Cardiac fibroblast (primary cell): ENCODE measurements at regions not wholly inside any gene's neighbourhood (a gene's known extent, or its start where the extent isn't known, plus 50 kb on each side); places are given as distances from the start of the nearest gene placed in this dataset.
"Not testable (repeated sequence)": the region's sequence is repeated elsewhere in the genome, so short reads cannot be mapped to it uniquely, and the experiment has no call there.

Source experiments
- DNase-seq, 2 donors: peaks; one replicate each; pipeline versions ENCODE4 v3.0.0 to v3.0.0-alpha.2; 2010; ENCODE audit warnings: low read depth in 2 of 2
- H3K4me3 ChIP-seq, 2 donors: replicated peaks in 1 of 2; 1 replicate in 1 of 2; 2 replicates in 1 of 2; pipeline ENCODE4 v1.5.1; 2011; ENCODE audit warnings: low read depth in 2 of 2, low read length in 2 of 2, mild to moderate bottlenecking in 2 of 2, moderate library complexity in 1 of 2
- TF ChIP-seq, protein P1 (sequence below): IDR thresholded peaks from one replicate; pipeline ENCODE4 v1.5.1; 2011; ENCODE audit warnings: low read depth, mild to moderate bottlenecking, low read length, inconsistent platforms

DNA sequence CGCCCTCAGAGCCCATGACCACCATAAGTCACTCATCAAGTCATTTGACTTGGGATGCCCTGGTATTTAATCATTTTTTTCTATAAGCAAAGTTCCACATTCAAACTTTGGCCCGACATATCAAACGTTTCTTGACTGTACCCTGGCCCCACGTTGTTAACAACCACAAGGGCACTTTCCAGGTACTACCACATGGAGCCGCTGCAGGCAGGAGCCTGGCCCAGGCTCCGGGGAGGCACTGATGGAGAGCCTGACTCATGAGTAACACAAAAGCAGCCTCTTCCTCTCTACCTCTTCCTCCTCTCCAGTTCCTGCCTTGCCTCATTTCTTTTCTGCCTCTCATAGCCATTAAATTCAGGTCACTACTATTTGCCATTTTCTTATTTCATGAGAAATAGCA lies 95.9 kb upstream of the ADORA2B start:
- not testable (repeated sequence) for H3K4me3 ChIP-seq
- peak; percentile 80 to 83 for DNase-seq
- TF ChIP-seq, protein P1, sequence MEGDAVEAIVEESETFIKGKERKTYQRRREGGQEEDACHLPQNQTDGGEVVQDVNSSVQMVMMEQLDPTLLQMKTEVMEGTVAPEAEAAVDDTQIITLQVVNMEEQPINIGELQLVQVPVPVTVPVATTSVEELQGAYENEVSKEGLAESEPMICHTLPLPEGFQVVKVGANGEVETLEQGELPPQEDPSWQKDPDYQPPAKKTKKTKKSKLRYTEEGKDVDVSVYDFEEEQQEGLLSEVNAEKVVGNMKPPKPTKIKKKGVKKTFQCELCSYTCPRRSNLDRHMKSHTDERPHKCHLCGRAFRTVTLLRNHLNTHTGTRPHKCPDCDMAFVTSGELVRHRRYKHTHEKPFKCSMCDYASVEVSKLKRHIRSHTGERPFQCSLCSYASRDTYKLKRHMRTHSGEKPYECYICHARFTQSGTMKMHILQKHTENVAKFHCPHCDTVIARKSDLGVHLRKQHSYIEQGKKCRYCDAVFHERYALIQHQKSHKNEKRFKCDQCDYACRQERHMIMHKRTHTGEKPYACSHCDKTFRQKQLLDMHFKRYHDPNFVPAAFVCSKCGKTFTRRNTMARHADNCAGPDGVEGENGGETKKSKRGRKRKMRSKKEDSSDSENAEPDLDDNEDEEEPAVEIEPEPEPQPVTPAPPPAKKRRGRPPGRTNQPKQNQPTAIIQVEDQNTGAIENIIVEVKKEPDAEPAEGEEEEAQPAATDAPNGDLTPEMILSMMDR = peak; percentile 61

DNA sequence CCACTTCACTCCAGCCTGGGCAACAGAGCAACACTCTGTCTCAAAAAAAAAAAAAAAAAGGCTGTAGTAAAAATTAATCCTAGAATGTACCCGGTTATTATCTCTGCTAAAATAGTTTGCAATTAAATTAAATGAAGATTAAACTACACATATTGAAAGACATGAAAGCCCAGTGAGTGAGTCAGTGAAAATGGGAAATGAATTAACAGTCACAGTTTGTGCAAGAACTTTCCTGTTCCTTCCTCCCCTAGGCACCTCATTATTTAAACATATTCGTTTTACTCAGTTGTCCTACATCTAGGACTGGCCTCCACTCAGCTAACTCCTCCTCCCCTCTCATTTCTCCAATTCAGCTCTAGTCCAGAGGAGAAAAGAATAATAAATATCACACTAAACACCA lies 94.9 kb upstream of the ADORA2B start:
- peak; percentile 4 to 18 for DNase-seq
- not testable (repeated sequence) for H3K4me3 ChIP-seq

DNA sequence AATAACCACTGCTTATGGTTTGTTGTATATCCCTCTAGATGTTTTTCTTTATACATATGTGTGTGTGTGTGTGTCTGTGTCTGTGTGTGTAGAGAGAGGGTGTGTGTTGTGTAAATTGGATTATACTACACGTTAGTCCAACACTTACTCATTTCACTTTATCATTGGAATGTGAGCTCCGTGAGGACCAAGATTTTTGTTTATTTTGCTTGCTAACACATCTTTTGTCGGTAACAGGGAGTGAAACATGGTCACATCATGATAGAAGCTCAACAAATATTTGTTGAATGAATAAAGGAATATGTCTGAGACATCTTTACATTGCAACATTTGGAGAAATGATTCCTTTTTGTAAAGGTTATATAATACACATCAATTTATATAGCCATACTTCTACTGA lies 94.2 kb upstream of the ADORA2B start:
- DNase-seq = peak; percentile 52 to 80
- H3K4me3 ChIP-seq = not testable (repeated sequence)

DNA sequence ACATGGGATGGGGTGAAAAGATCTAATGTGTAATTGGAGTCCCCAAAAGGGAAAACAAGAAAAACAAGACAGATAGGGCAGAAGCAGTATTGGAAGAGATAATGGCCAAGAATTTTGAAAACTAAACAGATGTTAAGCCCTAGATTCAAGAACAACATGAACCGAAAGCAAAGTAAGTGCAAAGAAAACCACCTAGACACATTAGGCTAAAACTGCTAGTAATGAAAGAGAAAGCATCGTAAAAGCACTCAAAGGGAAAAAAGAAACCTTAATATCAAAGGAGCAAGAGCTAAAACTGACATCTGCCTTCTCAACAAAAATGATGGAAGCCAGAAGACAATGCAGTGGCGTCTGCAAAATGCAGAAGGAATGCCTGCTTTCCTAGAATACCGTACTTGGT lies 92.1 kb upstream of the ADORA2B start:
- not testable (repeated sequence) for DNase-seq

DNA sequence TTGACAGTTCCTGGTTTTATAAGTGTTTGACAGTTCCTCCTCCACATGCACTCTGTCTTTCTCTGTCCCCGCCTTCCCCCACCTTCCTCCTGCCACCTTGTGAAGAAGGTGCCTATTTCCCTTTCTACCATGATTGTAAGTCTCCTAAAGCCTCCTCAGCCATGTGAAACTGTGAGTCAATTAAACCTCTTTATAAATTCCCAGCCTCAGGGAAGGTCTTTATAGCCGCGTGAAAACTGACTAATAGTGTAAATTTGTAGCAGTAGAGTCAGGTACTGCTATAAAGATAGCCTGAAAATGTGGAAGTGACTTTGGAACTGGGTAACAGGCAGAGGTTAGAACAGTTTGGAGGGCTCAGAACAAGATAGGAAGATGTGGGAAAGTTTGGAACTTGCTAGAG lies 88.7 kb upstream of the ADORA2B start:
- H3K4me3 ChIP-seq, DNase-seq: not testable (repeated sequence)

More for the DNA sequence above, 92.1 kb upstream of the ADORA2B start:
- H3K4me3 ChIP-seq = not testable (repeated sequence)

DNA sequence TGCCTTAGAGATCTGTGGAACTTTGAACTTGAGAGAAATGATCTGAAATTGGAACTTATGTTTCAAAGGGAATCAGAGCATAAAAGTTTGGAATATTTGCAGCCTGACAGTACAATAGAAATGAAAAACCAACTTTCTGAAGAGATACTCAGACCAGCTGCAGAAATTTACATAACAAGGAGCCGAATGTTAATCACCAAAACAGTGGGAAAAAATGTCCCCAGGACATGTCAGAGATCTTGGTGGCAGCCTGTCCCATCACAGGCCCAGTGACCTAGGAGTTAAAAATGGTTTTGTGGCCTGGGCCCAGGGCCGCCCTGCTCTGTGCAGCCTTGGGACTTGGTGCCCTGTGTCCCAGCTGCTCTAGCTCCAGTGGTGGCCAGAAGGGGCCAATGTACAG lies 88.2 kb upstream of the ADORA2B start:
- H3K4me3 ChIP-seq, DNase-seq: not testable (repeated sequence)

DNA sequence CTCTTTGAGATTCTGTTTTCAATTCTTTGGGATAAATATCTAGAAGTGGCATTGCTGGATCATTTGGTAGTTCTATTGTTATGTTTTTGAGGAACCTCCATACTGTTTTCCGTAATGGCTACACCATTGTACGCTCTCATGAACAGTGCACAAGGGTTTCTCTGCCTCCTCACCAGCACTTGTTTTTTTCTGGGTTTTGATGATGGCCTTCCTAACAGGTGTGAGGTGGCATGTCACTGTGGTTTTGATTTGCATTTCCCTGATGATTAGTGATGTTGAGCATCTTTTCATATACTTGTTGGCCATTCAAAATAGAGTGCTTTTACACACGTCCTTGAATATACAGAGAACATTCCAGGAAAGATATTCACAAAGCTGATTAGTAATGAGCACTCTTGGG lies 86.8 kb upstream of the ADORA2B start:
- DNase-seq = not testable (repeated sequence)

DNA sequence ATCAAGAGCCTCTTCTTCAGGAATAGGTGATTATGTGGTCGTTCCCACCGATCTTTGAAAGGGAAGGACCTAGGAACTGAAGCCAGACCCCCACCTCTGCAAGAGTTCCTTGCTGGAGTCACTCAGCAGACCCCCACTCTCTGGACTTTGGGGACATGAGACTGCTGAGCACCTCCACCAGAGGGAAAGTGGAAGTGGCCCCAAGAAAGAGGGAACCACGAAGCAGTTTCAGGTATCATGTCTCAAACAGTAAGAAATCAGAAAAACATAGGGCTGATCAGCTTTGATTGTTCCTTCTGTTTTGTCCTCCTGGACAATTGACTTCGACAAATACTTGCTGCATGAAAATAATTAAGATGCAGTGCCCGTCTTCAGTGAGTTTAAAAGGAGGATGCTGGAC lies 84.2 kb upstream of the ADORA2B start:
- not testable (repeated sequence) for H3K4me3 ChIP-seq, DNase-seq

More for the DNA sequence above, 86.8 kb upstream of the ADORA2B start:
- not testable (repeated sequence) for H3K4me3 ChIP-seq

DNA sequence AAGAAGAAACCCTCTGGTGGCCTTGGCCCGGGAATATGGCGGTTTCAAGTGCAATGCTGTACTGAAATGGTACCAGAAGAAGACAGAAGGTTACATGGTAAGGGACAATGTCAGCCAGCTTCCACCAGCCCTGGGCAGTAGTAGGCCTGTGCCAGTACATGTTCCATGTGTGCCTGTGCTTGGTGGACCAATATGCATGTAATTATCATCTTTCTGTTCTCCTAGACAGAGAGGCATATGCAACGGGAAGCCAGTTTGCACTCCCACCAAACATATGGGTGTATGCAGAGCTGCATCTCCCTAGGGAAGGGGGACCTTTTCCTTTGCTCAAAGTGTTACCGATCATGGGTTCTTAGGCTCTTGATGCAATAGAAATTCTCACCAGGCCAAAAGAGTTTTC lies 80.9 kb upstream of the ADORA2B start:
- not testable (repeated sequence) for DNase-seq

DNA sequence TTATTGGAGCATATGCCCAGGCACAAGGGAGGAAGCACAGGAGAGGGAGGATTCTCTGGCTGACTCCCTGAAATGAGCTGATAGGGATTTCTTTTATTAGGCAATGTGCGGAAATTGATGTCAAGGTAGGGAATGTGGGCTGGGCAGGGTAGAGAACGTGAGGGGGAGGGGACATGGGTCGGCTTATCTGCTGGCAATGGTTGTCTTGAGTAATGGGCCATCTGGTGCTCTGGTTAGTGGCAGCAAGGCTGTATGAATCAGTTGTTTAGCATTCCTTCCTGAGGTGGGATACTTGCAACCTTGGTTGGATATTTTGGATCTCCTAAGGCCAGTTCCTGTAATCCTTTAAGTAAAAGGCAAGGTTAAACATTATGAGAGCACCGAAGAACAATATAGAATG lies 80.5 kb upstream of the ADORA2B start:
- DNase-seq = peak; percentile 52 to 81
- H3K4me3 ChIP-seq = not testable (repeated sequence)

More for the DNA sequence above, 80.9 kb upstream of the ADORA2B start:
- H3K4me3 ChIP-seq = not testable (repeated sequence)

DNA sequence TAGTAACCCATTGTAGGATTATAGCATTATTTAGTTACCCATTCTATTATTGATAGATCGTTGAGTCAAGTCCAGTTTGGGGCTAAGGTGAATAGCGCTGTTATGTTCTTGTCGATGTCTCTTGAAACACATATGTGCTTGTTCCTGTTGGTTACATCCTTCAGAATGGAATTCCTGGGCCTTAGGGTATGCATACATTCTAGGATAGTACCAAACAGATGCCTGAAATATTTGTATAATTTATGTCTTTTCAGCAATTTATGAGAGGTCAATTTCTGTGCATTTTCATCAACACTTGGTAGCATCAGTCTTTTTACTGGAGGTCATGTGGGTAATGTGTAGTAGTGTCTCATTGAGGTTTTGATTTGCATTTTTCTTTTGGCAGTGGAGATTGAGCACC lies 78.9 kb upstream of the ADORA2B start:
- H3K4me3 ChIP-seq, DNase-seq: not testable (repeated sequence)

DNA sequence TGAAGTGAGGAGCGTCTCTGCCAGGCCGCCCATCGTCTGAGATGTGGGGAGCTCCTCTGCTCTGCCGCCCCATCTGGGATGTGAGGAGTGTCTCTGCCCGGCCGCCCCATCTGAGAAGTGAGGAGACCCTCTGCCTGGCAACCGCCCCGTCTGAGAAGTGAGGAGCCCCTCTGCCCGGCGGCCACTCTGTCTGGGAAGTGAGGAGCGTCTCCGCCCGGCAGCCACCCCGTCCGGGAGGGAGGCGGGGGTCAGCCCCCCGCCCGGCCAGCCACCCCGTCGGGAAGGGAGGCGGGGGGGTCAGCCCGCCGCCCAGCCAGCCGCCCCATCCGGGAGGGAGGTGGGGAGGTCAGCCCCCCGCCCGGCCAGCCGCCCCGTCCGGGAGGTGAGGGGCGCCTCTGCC lies 77.6 kb upstream of the ADORA2B start:
- H3K4me3 ChIP-seq, DNase-seq: not testable (repeated sequence)

DNA sequence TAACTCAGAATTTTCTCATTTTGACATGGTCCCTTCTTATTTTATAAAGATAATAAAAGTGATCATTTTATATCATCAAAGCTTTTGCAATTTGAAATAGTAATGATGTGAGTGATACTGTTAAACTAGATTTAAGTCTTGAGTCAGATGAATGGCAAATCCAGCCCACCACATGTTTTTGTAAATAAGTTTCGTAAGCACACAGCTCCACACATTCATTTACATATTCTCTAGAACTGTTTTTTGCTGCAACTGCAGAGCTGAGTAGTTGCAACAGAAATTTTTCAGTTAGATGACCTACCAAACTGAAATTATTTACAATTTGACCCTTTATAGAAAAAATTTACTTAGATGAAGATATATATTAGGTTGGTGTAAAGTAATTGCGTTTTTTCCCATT lies 75.1 kb upstream of the ADORA2B start:
- DNase-seq = not testable (repeated sequence)

DNA sequence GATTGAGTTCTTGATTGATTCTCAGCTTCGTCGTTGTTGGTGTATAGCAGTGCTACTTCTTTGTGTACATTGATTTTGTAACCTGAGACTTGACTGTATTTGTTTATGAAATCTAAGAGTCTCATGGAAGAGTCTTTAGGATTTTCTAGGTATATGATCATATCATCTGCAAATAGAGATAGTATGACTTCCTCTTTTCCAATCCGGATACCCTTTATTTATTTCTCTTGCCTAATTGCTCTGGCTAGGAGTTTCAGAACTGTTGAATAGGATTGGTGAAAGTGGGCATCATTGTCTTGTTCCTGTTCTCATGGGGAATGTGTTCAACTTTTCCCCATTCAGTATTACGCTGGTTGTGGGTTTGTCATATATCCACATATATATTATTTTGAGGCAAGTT lies 72.3 kb upstream of the ADORA2B start:
- DNase-seq = not testable (repeated sequence)

More for the DNA sequence above, 75.1 kb upstream of the ADORA2B start:
- H3K4me3 ChIP-seq = not testable (repeated sequence)

DNA sequence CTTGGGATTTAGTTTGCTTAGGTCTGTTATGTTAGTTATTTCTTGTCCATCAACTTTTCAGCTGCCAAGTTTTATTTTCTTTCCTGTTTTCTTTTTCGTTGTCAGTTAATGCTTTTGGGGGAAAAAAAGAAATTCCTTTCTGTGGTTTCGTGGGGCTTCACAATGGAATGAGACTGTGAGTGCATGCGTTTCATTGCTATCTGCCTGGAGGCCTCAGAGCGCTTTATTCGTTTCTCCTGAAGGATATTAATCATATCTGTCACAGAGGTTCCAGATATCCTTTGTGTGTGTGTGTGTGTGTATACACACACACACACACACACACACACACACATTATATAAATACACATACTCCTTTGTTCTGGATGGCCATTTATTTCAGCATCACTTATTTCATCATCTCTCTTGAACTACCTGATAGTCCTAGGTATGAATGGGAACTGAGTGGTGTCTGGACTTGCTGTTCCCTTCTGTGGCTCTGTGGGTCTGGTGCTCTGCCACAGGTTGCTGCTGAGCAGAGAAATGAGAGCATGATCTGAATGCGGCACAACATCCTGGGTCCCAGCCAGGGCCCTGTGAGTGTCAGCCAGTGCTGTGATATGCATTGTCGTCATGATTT lies 66.9 kb upstream of the ADORA2B start:
- DNase-seq, H3K4me3 ChIP-seq: not testable (repeated sequence)

More for the DNA sequence above, 72.3 kb upstream of the ADORA2B start:
- not testable (repeated sequence) for H3K4me3 ChIP-seq
